Skeletal muscle cell (primary cell): ENCODE measurements at regions not wholly inside any gene's neighbourhood (a gene's known extent, or its start where the extent isn't known, plus 50 kb on each side); places are given as distances from the start of the nearest gene placed in this dataset.

Source experiments
- DNase-seq: peaks from one replicate; pipeline ENCODE4 v3.0.0-alpha.2; 2010; ENCODE audit warnings: low read depth
- H3K4me3 ChIP-seq: 2 replicates; pipeline ENCODE4 v1.5.1; 2011; ENCODE audit warnings: low read depth, mild to moderate bottlenecking, control low read depth, low read length, moderate library complexity

- peak; percentile 8 for DNase-seq
- H3K4me3 ChIP-seq, result no peak overlapping the region
Measured at GRCh38 chr5:164561933-164562872, 1056.8 kb downstream of the MAT2B start.

GRCh38 chr5:164563370-164563769 is 1058.0 kb downstream of the MAT2B start:
- no peak overlapping the region for H3K4me3 ChIP-seq
- no peak for DNase-seq

- no peak for DNase-seq
- no peak overlapping the region for H3K4me3 ChIP-seq
Measured at GRCh38 chr5:164573397-164573796, 1068.0 kb downstream of the MAT2B start.

- H3K4me3 ChIP-seq, result no peak overlapping the region
- DNase-seq, result no peak
Measured at GRCh38 chr5:164577201-164577600, 1071.8 kb downstream of the MAT2B start.

GRCh38 chr5:164577742-164578141 is 1072.3 kb downstream of the MAT2B start:
- no peak for DNase-seq
- no peak overlapping the region for H3K4me3 ChIP-seq

GRCh38 chr5:164578401-164578800 is 1073.0 kb downstream of the MAT2B start:
- no peak overlapping the region for H3K4me3 ChIP-seq
- no peak for DNase-seq

- DNase-seq, result no peak
- H3K4me3 ChIP-seq, result no peak overlapping the region
Measured at GRCh38 chr5:164578911-164579310, 1073.5 kb downstream of the MAT2B start.

- no peak overlapping the region for H3K4me3 ChIP-seq
- DNase-seq, result no peak
Measured at GRCh38 chr5:164580155-164580554, 1074.7 kb downstream of the MAT2B start.

- no peak for DNase-seq
- H3K4me3 ChIP-seq, result no peak overlapping the region
Measured at GRCh38 chr5:164581889-164582288, 1076.5 kb downstream of the MAT2B start.

- no peak for DNase-seq
- H3K4me3 ChIP-seq, result no peak overlapping the region
Measured at GRCh38 chr5:164593982-164594381, 1088.6 kb downstream of the MAT2B start.

- no peak overlapping the region for H3K4me3 ChIP-seq
- DNase-seq, result no peak
Measured at GRCh38 chr5:164597293-164597900, 1092.0 kb downstream of the MAT2B start.

GRCh38 chr5:164600274-164600673 is 1094.9 kb downstream of the MAT2B start:
- DNase-seq, result peak; percentile 87
- no peak overlapping the region for H3K4me3 ChIP-seq

GRCh38 chr5:164600929-164601535 is 1095.6 kb downstream of the MAT2B start:
- H3K4me3 ChIP-seq, result no peak overlapping the region
- no peak for DNase-seq

- H3K4me3 ChIP-seq, result no peak overlapping the region
- no peak for DNase-seq
Measured at GRCh38 chr5:164608507-164608906, 1103.1 kb downstream of the MAT2B start.

- no peak overlapping the region for H3K4me3 ChIP-seq
- DNase-seq, result no peak
Measured at GRCh38 chr5:164610374-164610773, 1105.0 kb downstream of the MAT2B start.

- no peak overlapping the region for H3K4me3 ChIP-seq
- DNase-seq, result no peak
Measured at GRCh38 chr5:164614707-164615106, 1109.3 kb downstream of the MAT2B start.

GRCh38 chr5:164617290-164617689 is 1111.9 kb downstream of the MAT2B start:
- DNase-seq, result no peak
- no peak overlapping the region for H3K4me3 ChIP-seq

GRCh38 chr5:164627021-164627420 is 1121.6 kb downstream of the MAT2B start:
- no peak overlapping the region for H3K4me3 ChIP-seq
- no peak for DNase-seq

GRCh38 chr5:164636456-164636855 is 1131.0 kb downstream of the MAT2B start:
- no peak overlapping the region for H3K4me3 ChIP-seq
- DNase-seq, result no peak

GRCh38 chr5:164637931-164638521 is 1132.6 kb downstream of the MAT2B start:
- no peak overlapping the region for H3K4me3 ChIP-seq
- DNase-seq, result no peak
